ENCODE measurements at regions not wholly inside any gene's neighbourhood (a gene's known extent, or its start where the extent isn't known, plus 50 kb on each side); places are given as distances from the start of the nearest gene placed in this dataset.

DNA sequence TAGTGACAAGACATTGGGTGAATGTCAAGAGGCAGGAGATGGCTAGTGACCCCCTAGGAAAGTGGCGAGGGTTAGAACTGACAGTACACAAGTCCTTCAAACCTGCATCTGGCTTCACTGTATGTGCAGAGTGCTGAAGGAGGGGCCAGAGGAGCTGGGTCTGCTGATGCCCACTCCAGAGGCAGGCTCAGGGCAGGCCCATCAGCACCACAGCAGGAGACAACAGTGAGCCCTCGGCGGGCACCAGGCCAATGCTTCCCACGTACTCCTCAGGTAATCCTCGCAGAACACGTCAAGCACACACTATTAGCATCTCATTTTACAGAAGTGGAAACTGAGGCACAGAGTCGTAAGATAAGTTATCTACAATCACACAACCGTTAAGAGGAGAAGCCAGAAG is 76.1 kb upstream of the SH3PXD2B start:
- Mint-ChIP-seq H3K9me3 (no peaks in the 10 kb centered on the region), H3K4me3 (no peak overlapping the region), H3K27me3 (ENCODE audit: low read depth in 2 of 2) (peaks cover 32 to 33% of the 10 kb centered on the region in 2 donors), H3K27ac (no peak overlapping the region), H3K36me3 (no peaks in the 10 kb centered on the region), H3K4me1 (peaks cover 0 to 7% of the 10 kb centered on the region in 2 donors)
- no peaks in the 10 kb centered on the region for H3K36me3 ChIP-seq (ENCODE audit: control insufficient read depth, insufficient read depth, low read length)
- TF ChIP-seq, protein P1, sequence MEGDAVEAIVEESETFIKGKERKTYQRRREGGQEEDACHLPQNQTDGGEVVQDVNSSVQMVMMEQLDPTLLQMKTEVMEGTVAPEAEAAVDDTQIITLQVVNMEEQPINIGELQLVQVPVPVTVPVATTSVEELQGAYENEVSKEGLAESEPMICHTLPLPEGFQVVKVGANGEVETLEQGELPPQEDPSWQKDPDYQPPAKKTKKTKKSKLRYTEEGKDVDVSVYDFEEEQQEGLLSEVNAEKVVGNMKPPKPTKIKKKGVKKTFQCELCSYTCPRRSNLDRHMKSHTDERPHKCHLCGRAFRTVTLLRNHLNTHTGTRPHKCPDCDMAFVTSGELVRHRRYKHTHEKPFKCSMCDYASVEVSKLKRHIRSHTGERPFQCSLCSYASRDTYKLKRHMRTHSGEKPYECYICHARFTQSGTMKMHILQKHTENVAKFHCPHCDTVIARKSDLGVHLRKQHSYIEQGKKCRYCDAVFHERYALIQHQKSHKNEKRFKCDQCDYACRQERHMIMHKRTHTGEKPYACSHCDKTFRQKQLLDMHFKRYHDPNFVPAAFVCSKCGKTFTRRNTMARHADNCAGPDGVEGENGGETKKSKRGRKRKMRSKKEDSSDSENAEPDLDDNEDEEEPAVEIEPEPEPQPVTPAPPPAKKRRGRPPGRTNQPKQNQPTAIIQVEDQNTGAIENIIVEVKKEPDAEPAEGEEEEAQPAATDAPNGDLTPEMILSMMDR (IDR thresholded peaks at IDR 0.05) = no peak
- H3K27ac ChIP-seq (ENCODE audit: low read length) = no peak overlapping the region
- H3K4me3 ChIP-seq (ENCODE audit: low read length) = no peak overlapping the region
- no peaks in the 10 kb centered on the region for H3K9me3 ChIP-seq (ENCODE audit: control insufficient read depth, insufficient read depth, low read length)
- ATAC-seq = no peak
- 94% methylated on average over 8 of the region's 8 CpGs for WGBS (ENCODE audit: insufficient coverage)
- no peak for DNase-seq
- no peaks in the 10 kb centered on the region for H3K27me3 ChIP-seq (ENCODE audit: control insufficient read depth, insufficient read depth, low read length)
- intact Hi-C loops (cut with micrococcal nuclease) = no loop called here
- no peaks in the 10 kb centered on the region for H3K4me1 ChIP-seq (ENCODE audit: control insufficient read depth, insufficient read depth, low read length)

DNA sequence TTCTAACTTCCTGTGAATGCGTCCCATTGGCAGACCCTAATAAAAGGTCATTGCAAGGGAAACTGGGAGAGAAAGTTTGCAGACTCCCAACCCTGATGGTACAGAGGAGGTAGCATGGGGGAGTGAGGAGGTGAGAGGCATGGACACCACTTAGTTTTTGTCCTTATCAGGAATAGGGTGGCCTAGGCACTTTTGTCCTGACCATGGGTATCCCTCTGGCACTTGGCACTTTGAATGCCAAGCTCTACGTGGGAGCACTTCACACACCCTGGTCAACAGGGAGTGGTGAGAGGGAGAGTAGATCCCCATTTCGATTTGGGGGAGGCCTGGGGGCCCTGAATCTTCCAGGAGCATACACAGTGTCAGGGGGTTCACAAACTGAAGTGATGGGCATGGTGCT is 75.6 kb upstream of the SH3PXD2B start:
- intact Hi-C loops (cut with micrococcal nuclease) = no loop called here
- no peaks in the 10 kb centered on the region for H3K9me3 Mint-ChIP-seq
- WGBS (ENCODE audit: insufficient coverage) = 58% methylated on average over 3 of the region's 3 CpGs
- peaks cover 0 to 7% of the 10 kb centered on the region in 2 donors for H3K4me1 Mint-ChIP-seq
- H3K27me3 Mint-ChIP-seq (ENCODE audit: low read depth in 2 of 2) = peaks cover 34 to 37% of the 10 kb centered on the region in 2 donors
- TF ChIP-seq, protein P1 (IDR thresholded peaks at IDR 0.05) = no peak
- H3K36me3 ChIP-seq (ENCODE audit: control insufficient read depth, insufficient read depth, low read length) = no peaks in the 10 kb centered on the region
- H3K27me3 ChIP-seq (ENCODE audit: control insufficient read depth, insufficient read depth, low read length) = no peaks in the 10 kb centered on the region
- H3K4me1 ChIP-seq (ENCODE audit: control insufficient read depth, insufficient read depth, low read length) = no peaks in the 10 kb centered on the region
- DNase-seq (no peak), ATAC-seq (no peak)
- no peak overlapping the region for H3K4me3 Mint-ChIP-seq
- no peak overlapping the region for H3K4me3 ChIP-seq (ENCODE audit: low read length)
- H3K36me3 Mint-ChIP-seq = no peaks in the 10 kb centered on the region
- H3K27ac ChIP-seq (ENCODE audit: low read length) = no peak overlapping the region
- H3K9me3 ChIP-seq (ENCODE audit: control insufficient read depth, insufficient read depth, low read length) = no peaks in the 10 kb centered on the region
- H3K27ac Mint-ChIP-seq = no peak overlapping the region

DNA sequence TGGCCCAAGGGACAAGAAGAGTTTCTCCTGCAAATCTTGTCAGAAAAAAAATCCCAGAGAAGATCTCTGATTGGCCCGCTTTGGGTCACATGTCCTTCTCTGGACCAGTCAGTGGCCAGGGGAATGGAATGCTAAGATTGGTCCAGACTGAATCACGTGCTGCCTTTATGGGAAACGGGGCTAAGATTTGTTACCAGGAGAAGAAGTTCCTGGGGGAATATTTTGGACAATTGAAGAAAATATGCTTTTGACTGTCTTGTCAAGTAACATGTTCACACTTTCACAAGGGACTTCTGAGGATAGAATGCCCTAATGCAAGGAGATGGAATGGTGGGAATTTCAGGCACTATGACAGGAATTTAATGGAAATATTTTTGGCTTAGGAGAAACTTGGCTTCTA is 74.1 kb upstream of the SH3PXD2B start:
- intact Hi-C loops (cut with micrococcal nuclease) = no loop called here
- 94% methylated on average over 3 of the region's 3 CpGs for WGBS (ENCODE audit: insufficient coverage)
- Histone ChIP-seq H3K27me3 (ENCODE audit: control insufficient read depth, insufficient read depth, low read length) (no peaks in the 10 kb centered on the region), H3K27ac (ENCODE audit: low read length) (no peak overlapping the region), H3K4me3 (ENCODE audit: low read length) (no peak overlapping the region), H3K4me1 (ENCODE audit: control insufficient read depth, insufficient read depth, low read length) (no peaks in the 10 kb centered on the region), H3K9me3 (ENCODE audit: control insufficient read depth, insufficient read depth, low read length) (no peaks in the 10 kb centered on the region), H3K36me3 (ENCODE audit: control insufficient read depth, insufficient read depth, low read length) (no peaks in the 10 kb centered on the region)
- no peaks in the 10 kb centered on the region for H3K9me3 Mint-ChIP-seq
- TF ChIP-seq, protein P1 (IDR thresholded peaks at IDR 0.05) = no peak
- H3K36me3 Mint-ChIP-seq = no peaks in the 10 kb centered on the region
- no peak for DNase-seq
- H3K27ac Mint-ChIP-seq = no peak overlapping the region
- peaks cover 34 to 42% of the 10 kb centered on the region in 2 donors for H3K27me3 Mint-ChIP-seq (ENCODE audit: low read depth in 2 of 2)
- no peak for ATAC-seq
- peaks cover 0 to 4% of the 10 kb centered on the region in 2 donors for H3K4me1 Mint-ChIP-seq
- no peak overlapping the region for H3K4me3 Mint-ChIP-seq

DNA sequence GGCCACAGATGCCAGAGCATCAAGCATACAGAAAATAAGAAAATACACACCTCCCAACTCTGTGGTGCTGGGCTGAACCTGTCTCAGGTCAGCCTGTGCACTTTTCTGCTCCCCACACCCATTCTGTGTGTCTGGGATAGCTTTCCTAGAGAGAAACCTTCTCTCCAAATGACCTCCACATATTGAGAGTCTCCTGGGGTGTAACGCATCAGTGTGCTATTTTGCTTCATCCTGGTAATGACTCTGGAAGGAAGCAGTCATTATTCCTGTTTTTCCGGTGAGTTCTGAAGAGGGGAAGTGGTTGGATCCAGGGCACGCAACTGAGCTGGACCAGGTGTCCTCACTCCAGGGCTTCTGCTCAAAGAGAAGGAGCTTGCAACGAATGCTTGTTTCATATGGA is 73.2 kb upstream of the SH3PXD2B start:
- peaks cover 30 to 47% of the 10 kb centered on the region in 2 donors for H3K27me3 Mint-ChIP-seq (ENCODE audit: low read depth in 2 of 2)
- H3K27ac Mint-ChIP-seq = no peak overlapping the region
- no peaks in the 10 kb centered on the region for H3K9me3 ChIP-seq (ENCODE audit: control insufficient read depth, insufficient read depth, low read length)
- H3K9me3 Mint-ChIP-seq = no peaks in the 10 kb centered on the region
- intact Hi-C loops (cut with micrococcal nuclease) = no loop called here
- ATAC-seq = no peak
- no peaks in the 10 kb centered on the region for H3K36me3 Mint-ChIP-seq
- WGBS (ENCODE audit: insufficient coverage) = 33% methylated on average over 4 of the region's 4 CpGs
- no peaks in the 10 kb centered on the region for H3K4me1 ChIP-seq (ENCODE audit: control insufficient read depth, insufficient read depth, low read length)
- H3K27me3 ChIP-seq (ENCODE audit: control insufficient read depth, insufficient read depth, low read length) = no peaks in the 10 kb centered on the region
- H3K4me1 Mint-ChIP-seq = no peaks in the 10 kb centered on the region
- no peak for DNase-seq
- H3K4me3 Mint-ChIP-seq = no peak overlapping the region
- no peaks in the 10 kb centered on the region for H3K36me3 ChIP-seq (ENCODE audit: control insufficient read depth, insufficient read depth, low read length)
- no peak overlapping the region for H3K27ac ChIP-seq (ENCODE audit: low read length)
- no peak overlapping the region for H3K4me3 ChIP-seq (ENCODE audit: low read length)
- TF ChIP-seq, protein P1 (IDR thresholded peaks at IDR 0.05) = no peak

Measured in natural killer cell (primary cell).